ENCODE measurements at regions not wholly inside any gene's neighbourhood (a gene's known extent, or its start where the extent isn't known, plus 50 kb on each side); places are given as distances from the start of the nearest gene placed in this dataset.

DNA sequence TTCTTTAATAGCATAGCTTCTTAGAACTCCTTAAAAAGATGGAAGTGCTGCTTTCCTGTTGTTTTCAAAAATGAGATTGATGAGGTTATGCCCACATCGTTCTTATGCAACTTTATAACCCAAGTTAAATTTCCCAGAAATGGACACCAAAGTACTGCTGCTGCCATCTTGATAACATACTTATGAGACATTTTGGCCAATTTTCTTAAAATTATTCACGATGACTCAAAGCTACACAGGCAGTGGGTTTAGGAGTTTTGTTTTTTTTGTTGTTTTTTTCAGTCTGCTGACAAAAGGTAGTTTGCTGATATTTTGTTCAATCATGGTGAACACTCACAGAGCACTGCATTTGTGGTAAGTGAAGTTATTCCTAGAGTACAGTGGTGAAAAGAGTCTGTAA is 54.9 kb upstream of the RFC3 start:
- DNase-seq: no peak

- no peak for DNase-seq
Observed at GRCh38 chr13:33764716-33765115, 53.2 kb upstream of the RFC3 start.

- no peak for DNase-seq
Observed at GRCh38 chr13:33766329-33767123, 51.4 kb upstream of the RFC3 start.

DNA sequence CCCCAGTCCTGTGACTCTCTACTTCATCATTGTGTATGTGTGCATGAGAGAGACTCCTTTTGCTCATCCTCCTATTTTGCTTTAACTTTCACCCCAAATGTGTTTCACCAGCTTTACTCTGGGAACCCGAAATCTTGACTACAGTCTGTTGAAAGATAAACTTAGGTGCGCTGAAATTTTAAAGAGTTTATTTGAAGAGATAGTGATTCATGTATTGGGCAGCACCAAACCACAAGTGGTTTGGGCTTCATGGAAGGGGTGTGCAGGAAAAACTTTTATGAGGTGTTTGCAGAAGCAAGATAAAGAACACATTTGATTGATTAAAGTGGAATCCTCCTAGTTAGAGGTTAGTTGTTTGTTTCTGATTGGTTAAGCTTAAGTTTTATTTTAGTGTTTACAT is 50.8 kb upstream of the RFC3 start:
- DNase-seq: no peak

Measured in activated CD8-positive, alpha-beta memory T cell treated with anti-CD3 and anti-CD28 coated beads, Interleukin-2, amount 50 U/mL, for 4 hours (primary cell).